ENCODE measurements at regions not wholly inside any gene's neighbourhood (a gene's known extent, or its start where the extent isn't known, plus 50 kb on each side); places are given as distances from the start of the nearest gene placed in this dataset.

- no peak overlapping the region for H3K27ac Mint-ChIP-seq
- no peaks in the 10 kb centered on the region for H3K27me3 Mint-ChIP-seq (ENCODE audit: low read depth)
- CTCF ChIA-PET, result no interaction called here
- H3K4me3 Mint-ChIP-seq, result no peak overlapping the region
- H3K4me1 Mint-ChIP-seq, result peaks cover 14% of the 10 kb centered on the region
- DNase-seq (ENCODE audit: low spot score) (no peak), ATAC-seq (no peak)
- H3K36me3 Mint-ChIP-seq, result no peaks in the 10 kb centered on the region
- H3K9me3 Mint-ChIP-seq, result no peaks in the 10 kb centered on the region
- TF ChIP-seq ZNF232 (CRISPR knock-in tag; IDR thresholded peaks at IDR 0.05), result no peak
- no peak for TF ChIP-seq NFYB (CRISPR knock-in tag; conservative IDR thresholded peaks at IDR 0.05; ENCODE audit: low read depth)
- TF ChIP-seq ZNF281 (CRISPR knock-in tag; IDR thresholded peaks at IDR 0.05), result no peak
- TF ChIP-seq ZNF425 (CRISPR knock-in tag; conservative IDR thresholded peaks at IDR 0.05), result no peak
- no peak for TF ChIP-seq IRF2 (CRISPR knock-in tag; IDR thresholded peaks at IDR 0.05; ENCODE audit: borderline replicate concordance, low read depth)
- no peak for TF ChIP-seq ESRRA (CRISPR knock-in tag; IDR thresholded peaks at IDR 0.05; ENCODE audit: borderline replicate concordance)
- no peak for TF ChIP-seq MLX (CRISPR knock-in tag; IDR thresholded peaks at IDR 0.05)
- no peak for TF ChIP-seq ELF4 (CRISPR knock-in tag; IDR thresholded peaks at IDR 0.05; ENCODE audit: low read depth)
- TF ChIP-seq TP53 (CRISPR knock-in tag; IDR thresholded peaks at IDR 0.05), result no peak
- POLR2A ChIA-PET, result no interaction called here
These were observed 719.3 kb downstream of the PLCL1 start for GRCh38 chr2:198523710-198524109.

GRCh38 chr2:198518935-198519334, 714.5 kb downstream of the PLCL1 start:
- no peaks in the 10 kb centered on the region for H3K4me1 Mint-ChIP-seq
- ChIA-PET CTCF (no interaction called here), POLR2A (no interaction called here)
- H3K27me3 Mint-ChIP-seq (ENCODE audit: low read depth), result no peaks in the 10 kb centered on the region
- no peaks in the 10 kb centered on the region for H3K36me3 Mint-ChIP-seq
- DNase-seq (ENCODE audit: low spot score) (no peak), ATAC-seq (no peak)
- H3K4me3 Mint-ChIP-seq, result no peak overlapping the region
- H3K27ac Mint-ChIP-seq, result no peak overlapping the region
- no peaks in the 10 kb centered on the region for H3K9me3 Mint-ChIP-seq
- TF ChIP-seq OVOL2 (CRISPR knock-in tag; IDR thresholded peaks at IDR 0.05; ENCODE audit: borderline replicate concordance), result no peak
- no peak for TF ChIP-seq JUN (CRISPR knock-in tag; IDR thresholded peaks at IDR 0.05)
- TF ChIP-seq ZNF416 (CRISPR knock-in tag; IDR thresholded peaks at IDR 0.05), result no peak
- no peak for TF ChIP-seq ZNF232 (CRISPR knock-in tag; IDR thresholded peaks at IDR 0.05)
- no peak for TF ChIP-seq E2F1 (CRISPR knock-in tag; IDR thresholded peaks at IDR 0.05)
- no peak for TF ChIP-seq AR (CRISPR knock-in tag; IDR thresholded peaks at IDR 0.05)
- no peak for TF ChIP-seq USF1 (CRISPR knock-in tag; IDR thresholded peaks at IDR 0.05)
- TF ChIP-seq ZNF423 (CRISPR knock-in tag; IDR thresholded peaks at IDR 0.05), result no peak
- TF ChIP-seq MXD4 (CRISPR knock-in tag; IDR thresholded peaks at IDR 0.05; ENCODE audit: borderline replicate concordance), result no peak
- TF ChIP-seq ELF4 (CRISPR knock-in tag; IDR thresholded peaks at IDR 0.05; ENCODE audit: low read depth), result no peak
- TF ChIP-seq GRHL2 (CRISPR knock-in tag; IDR thresholded peaks at IDR 0.05; ENCODE audit: insufficient replicate concordance, severe bottlenecking), result no peak
- no peak for TF ChIP-seq CTCF (IDR thresholded peaks at IDR 0.05)
- TF ChIP-seq E2F5 (CRISPR knock-in tag; IDR thresholded peaks at IDR 0.05), result no peak
- no peak for TF ChIP-seq ATF1 (CRISPR knock-in tag; IDR thresholded peaks at IDR 0.05)
- no peak for TF ChIP-seq ZNF219 (CRISPR knock-in tag; IDR thresholded peaks at IDR 0.05; ENCODE audit: borderline replicate concordance)

Measured in WTC11 (cell line).